ENCODE measurements at regions not wholly inside any gene's neighbourhood (a gene's known extent, or its start where the extent isn't known, plus 50 kb on each side); places are given as distances from the start of the nearest gene placed in this dataset.
A peak's percentile ranks its signal among the peaks of the same experiment; 100 is the strongest.
"Not testable (repeated sequence)": the region's sequence is repeated elsewhere in the genome, so short reads cannot be mapped to it uniquely, and the experiment has no call there.

DNA sequence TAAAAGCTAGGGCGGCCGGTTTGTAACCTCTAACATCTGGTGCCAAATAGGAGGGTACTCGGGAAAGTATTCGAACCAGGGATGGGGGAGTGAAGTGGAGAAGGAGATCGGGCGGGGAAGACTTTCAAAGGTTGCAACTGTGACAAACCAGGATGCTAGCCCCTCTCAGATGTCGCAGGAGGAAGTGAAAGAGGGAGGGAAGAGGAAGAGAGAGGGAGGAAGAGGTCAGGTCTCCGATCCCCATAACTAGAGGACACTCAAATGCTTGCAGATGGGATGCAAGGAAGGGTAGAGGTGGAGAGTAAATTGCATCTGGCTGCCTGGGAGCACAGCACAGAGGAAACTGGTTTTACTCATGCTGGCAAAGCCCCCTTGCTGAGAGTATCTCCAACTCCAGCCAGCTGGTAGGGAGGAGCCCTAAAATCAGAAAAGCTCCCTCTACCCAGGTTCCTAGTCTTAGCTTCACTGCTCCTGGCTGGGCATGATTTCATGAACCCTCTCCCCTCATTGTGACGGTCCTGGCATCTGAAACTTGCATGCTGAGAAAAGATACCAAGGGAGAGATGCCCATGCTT, 696.7 kb upstream of the TBX3 start:
- no peak for DNase-seq

DNA sequence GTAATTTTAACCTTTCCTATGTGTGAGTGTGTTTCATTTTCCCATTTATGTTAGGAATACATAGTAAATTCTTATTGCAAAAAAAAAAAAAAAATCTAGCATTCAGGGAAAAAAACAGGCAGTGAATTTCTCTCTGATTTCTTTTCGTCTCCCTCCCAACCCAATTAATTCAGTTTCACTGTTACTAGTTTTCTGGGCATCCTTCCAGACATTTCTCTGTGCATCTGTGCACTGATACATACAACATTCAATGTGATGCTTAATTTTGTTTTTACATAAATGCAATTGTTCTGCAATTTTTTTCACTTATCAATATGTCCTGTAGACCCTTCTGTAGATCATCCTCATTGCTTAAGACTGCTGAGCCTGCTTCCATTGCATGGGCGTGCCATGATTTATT, 694.3 kb upstream of the TBX3 start:
- no peak for DNase-seq

DNA sequence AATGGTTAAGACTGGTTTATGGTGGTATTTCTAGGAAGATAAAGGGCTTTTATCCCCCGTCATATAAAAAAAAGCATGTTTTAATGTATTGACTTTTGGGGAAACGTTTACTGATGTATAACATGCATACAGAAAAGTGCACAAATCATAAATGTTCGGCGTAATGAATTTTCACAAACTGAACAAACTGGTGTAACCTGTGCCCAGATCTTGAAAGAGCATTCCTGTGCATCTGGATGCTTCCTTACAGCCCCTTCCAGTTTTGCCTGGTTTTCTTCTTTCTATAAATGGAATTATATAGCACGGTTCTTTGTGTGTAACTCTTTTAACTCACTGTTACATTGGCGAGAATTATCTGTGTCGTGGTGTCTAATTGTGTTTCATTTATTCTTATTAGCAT, 693.8 kb upstream of the TBX3 start:
- no peak for DNase-seq

DNA sequence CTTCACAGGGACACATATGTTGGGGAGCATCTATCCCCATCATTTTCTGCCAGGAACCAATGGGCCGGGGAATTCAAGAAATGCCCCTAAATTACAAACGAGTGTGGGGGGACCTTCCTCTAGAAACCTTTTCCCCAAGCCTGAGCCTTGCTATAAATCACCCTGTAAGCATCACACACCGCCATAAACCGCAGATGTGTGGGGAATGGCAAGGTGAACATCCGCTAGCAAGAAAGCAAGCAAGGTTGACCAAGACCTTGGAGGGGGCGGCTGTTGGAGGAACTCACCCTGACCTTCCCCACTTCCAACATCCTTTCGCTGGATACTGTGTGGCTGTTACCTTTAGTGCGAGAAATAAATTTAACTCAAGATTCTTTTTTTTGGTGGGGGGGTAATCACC, 693.3 kb upstream of the TBX3 start:
- DNase-seq = no peak

DNA sequence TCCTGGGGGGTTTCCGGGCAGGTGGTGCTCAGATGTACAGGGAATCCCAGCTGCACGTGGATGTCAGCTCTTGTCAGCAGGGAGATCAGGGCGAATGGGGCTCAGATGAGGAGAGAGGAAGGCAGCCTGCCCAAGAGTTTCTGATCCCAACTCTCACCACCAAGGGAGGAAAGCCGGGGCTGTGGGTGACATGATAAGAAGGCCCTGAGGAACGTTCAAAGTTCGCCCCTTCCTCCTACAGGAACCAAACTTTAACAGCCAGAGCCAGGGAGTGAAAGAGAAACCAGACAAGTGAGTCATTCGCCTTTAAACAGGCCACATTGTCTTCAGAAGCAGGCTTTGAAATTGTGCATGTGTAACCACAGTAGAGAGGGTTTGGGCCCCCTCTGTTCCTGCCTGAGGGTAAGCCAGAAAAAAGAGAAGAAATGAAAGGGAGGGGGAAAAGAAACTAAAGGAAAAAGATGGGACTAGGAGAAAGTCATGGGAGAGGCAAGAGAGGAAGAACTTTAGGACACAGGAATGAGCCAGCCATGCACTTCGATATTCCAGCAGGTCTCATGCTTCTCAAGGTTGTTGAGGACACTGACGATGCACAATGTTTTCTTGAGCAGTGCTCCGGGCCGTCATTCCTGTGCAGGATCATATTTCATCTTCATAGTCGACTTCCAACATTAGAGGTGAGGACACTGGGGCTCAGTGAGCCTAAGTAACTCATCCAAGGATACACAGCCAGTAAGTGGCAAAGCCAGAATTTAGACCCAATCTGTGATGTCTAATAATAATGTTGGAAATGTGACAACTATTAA, 691.4 kb upstream of the TBX3 start:
- no peak for DNase-seq

DNA sequence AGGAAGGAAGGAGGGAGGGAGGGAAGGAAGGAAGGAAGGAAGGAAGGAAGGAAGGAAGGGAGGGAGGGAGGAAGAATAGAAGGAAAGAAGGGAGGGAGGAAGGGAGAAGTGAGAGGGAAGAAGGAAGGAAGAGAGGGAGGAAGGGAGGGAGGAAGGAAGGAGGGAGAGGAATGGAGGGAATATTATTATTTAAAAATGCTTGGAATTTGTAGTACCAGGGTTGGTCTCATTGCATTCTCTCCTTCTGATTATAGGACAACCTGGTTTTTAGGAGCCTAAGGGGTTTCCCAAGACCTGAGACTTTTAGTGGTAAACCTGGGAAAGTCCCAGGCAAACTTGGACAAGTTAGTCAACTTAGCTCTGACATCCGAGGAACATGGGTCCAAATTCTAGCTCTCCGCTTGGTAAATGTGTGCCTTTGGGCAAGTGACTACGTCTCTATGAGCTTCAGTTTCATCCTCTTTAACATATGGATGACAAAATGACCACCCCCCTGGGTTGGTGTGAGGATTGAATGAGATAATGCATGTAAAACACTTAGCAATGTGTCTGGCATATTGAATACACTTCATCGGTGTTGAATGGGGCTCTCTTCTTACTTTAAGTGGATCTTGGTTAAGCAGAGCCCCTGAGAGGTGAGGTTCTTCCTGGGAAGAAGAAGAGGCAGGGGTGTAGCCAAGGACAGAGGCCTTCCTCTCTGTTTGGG, 690.7 kb upstream of the TBX3 start:
- DNase-seq = no peak

DNA sequence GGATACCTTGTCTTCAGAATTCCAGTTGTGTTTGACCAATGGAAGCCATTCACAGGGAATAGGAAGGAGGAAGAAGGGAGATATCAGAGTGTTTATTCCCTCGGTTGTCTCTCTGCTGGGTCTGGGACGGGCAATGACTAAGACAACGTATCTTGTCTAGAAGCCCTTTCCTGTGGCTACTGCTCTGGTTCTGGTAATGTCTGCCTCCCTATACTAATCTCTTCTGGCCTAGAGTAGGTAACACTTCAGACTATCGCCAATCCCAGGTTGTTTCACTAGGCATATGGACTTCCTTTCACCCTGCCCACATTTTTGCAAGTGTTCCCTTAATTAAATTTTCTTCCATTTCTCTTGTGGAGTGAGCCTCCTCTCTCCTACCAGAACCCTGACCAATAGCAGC, 687.7 kb upstream of the TBX3 start:
- DNase-seq = no peak

DNA sequence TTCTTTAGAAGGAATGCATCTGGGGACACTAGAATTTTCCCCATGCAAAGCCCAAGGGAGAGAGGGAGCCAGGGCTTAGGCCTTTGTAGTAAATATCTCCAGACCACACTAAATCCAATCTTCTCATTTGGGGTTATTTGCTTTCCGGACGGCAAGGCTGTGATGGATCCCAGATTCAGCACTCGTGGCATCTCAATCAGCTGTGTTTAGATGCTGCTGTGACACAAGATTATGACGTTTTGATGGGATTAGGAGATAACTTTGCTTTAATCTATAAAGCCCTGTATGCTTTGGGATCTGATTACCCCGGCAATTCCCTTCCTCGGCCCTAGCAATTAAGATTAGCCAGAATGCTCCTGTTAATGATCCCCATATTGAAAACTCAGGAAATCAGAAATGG, 686.7 kb upstream of the TBX3 start:
- no peak for DNase-seq

DNA sequence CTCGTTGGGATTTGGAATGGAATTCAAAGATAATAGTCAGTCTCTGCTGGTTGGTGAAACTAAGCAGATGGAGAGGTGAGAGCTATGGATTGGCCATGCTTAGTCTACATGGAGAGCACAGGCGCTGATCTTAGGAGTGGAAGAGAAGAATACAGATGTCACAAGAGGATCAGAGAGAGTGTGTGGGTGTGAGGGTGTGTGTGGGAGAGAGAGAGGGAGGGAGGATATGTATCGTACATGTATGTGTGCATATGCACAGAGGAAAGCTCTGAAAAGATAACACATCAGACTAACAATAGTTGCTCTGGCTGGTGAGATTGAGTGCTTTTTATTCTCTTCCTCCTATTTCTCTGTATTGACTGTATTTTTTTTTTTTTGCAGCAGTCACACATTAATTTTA, 686.2 kb upstream of the TBX3 start:
- no peak for DNase-seq

DNA sequence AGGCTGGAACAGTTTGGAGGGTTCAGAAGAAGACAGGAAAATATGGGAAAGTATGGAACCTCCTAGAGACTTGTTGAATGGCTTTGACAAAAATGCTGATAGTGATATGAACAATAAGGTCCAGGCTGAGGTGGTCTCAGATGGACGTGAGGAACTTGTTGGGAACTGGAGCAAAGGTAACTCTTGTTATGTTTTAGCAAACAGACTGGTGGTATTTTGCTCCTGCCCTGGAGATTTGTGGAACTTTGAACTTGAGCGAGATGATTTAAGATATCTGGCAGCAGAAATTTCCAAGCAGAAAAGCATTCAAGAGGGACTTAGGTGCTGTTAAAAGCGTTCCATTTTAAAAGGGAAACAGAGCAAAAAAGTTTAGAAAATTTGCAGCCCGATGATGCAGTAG, 682.3 kb upstream of the TBX3 start:
- DNase-seq = not testable (repeated sequence)

DNA sequence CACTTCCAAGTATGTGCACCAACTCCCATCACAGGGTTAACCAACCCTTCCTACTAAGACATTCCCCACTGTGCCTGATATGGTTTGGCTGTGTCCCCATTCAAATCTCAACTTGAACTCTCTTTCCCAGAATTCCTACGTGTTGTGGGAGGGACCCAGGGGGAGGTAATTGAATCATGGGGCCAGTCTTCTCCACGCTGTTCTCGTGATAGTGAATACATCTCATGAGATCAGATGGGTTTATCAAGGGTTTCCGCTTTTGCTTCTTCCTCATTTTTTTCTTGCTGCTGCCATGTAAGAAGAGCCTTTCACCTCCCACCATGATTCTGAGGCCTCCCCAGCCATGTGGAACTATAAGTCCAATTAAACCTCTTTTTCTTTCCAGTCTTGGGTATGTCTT, 681.8 kb upstream of the TBX3 start:
- DNase-seq = not testable (repeated sequence)

DNA sequence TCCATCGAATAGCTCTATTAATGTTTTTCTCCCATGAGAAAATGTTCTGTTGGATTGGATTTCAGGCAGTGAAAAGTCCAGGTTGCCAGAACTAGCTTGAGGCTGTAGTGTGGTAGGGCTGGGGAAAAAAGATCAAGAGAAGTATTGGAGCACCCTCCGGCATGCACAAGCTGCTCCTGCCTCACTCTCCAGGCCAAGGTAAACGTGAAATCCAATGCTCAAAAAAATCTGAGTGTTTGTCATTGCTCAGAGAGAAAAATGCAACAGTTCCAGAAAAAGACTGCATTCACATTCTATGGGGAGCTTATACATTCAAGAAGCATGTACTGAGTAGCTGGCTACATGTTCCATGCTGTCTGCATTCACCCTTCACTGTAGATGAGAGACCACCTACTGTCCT, 680.9 kb upstream of the TBX3 start:
- DNase-seq = no peak

DNA sequence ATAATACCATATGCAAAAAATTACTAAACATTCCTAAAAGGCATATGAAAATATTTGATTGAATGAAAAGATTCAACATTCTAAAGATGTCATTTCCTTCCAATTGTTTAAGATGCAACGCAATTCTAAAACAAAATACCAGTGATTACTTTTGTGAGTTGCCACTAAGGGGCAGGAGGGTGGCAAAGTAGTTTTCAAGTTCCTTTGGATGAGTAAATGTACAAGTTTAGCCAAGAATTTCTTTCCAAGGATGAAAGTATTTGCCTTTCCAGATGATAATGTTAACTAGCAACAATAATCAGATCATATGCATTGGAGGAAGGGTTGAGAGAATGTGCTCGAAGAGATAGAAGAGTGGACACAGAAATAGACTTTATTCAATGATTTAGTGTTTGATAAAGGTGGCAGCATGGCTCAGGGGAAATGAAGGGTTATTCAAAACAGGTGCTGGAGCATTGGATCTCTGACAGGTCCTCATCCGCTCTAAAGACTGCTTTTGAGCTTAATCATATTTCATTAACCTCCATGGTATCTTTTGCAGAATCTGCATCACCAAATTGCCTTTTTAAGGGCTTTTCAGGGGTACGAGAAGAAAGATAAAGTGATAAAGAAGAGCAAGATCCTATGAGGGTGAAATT, 678.5 kb upstream of the TBX3 start:
- DNase-seq = no peak

DNA sequence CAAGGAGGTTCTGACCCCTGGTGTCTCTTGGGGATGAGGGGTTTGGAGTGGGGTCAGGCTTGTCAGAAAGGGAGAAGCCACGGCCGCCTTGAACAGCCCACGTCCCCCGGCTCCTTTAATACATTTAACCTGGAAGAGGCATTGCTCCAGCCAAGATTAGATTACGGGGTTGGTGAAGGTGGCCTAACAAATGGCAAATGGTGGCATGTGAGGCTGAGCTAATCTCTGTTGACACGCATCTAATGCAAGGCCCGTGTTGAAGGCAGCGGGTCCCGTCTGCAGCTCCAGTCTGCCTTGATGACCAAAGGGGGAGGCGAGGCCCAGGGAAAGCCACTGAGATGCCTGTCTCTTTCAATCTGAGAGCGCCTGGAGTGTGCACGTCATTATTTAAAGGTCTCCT, 673.7 kb upstream of the TBX3 start:
- no peak for DNase-seq

DNA sequence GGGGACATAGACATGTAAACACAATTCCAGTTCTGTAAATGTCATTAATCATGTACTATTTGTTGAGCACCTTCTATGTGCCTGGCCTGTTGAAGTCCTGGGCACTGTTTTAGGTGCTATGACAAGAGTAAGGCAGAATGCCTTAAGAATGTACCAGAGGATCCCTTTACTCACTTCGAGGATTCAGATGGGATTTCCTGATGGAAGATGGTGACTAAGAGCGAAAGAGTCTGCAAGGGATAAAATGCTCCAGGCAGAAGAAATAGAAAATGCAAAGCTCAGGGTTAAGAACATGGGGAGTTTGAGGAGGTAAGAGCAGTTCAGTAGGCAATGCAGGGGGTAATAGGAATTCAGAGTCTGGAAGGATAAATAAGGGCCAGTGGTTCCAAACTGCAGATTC, 671.3 kb upstream of the TBX3 start:
- no peak for DNase-seq

DNA sequence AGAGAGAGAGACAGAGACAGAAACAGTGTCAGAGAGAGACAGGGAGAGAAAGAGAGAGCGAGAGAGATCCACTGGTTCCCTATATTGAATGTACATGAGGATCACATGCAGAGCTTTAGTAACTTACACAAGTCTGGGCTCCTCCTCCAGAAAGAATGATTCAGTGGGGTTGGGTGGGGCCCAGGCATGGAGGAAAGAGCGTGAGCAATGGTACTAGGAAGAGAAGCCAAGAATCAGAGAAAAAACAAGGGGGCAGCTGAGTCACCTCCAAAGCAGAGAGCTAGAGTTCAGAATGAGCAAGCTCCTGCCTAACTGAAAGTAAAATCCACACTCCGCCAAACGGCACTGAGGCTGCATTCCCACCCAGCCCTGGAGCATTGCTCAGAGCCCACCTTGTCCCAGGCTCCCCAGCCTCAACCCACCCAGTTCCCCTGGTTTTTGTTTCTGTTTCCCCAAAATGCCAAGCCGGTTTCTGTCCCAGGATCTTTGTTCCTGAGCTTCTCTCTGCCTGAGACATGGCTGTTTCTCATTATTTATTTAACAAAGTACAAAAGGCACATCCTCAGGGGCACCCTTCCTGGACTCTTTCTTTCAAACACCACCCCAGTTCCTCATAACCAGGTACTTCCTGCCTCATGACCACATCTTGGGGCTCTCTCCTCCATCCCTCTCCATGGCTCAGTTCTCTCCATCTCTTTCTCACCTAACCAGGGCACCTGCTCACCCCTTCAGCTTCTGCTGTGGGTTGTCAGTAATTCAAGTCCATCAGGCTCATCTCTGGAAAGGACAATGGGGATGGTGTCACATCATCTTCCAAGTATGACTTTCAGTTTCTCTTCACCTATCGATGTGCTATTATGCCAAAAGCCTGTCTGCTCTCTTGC, 670.3 kb upstream of the TBX3 start:
- DNase-seq = no peak

DNA sequence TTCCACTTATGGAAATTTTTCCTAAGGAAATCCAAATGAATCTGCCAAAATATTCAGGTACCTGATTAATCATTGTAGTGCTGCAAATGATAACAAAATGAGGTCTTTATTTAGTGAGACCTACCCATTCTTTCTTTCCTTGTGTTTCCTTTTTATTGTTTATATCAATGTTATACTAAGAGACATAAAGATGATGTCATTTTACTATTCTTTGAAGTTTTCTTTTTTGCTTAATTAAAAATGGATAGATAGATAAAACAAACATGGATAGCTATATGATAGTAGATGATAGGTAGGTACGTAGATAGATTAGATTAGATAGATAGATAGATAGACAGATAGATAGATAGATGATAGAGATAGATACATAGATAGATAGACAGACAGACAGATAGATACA, 669.5 kb upstream of the TBX3 start:
- DNase-seq = no peak

DNA sequence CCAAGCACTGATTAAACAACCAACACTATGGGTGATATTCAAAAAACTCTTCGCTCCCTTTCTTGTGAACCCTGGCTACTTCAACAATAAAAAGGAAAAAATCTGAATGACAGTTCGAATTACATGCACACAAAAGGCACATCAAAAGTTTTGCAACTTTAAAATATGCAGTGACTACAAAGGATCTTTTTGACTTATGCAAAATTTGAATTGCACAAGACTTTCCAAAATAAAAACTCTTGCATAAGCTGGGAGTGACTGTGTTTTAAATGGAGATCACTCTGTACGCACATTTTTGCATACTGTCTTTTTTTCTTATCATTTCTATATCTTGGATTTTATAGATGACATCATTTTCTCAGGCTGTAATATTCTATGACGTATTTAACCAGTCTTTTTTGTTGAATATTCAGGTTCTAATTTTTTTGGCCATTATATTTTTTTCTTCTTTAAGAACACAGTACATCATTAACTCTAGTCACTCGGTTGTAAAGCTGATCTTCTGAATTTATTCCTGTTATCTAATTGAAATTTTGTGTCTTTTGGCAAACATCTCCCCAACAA, 667.6 kb upstream of the TBX3 start:
- no peak for DNase-seq

DNA sequence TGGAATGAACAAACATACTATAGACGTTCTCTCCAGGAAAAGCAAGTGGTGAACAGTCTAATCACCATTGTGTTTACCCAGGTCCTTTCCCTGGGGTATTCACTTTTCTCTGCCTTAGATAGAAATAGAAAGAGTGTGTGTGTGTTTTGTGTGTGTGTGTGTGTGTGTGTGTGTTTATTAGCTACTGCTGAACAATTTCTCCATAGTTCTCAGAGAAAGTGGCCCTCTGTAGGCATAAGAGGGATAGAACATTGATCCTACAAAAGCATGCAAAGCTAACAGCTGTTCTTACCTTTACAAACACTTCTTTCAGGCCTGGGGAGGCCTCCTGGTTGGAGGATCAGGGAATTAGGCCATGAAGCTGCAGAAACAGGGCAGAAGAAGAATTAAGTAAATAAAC, 665.7 kb upstream of the TBX3 start:
- DNase-seq = no peak

DNA sequence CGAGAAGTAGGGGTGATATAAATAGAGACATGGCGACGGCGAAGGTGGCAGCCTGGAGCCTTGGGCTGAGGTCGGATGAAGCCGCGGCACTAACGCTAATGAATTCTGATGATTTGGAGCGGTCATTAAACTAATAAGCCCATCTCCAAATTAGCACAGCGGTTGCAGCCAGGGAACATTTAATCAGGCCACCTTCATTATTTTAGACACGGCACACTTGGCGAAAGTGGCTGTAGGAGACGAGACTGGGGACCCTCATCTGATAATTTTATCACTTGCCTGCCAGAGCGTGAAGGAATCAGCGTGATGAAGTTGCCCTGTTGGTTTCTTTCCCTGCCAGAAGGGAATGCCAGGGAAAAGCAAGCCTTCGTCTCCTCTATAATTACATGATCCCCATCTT, 664.3 kb upstream of the TBX3 start:
- DNase-seq = peak; percentile 81

DNA sequence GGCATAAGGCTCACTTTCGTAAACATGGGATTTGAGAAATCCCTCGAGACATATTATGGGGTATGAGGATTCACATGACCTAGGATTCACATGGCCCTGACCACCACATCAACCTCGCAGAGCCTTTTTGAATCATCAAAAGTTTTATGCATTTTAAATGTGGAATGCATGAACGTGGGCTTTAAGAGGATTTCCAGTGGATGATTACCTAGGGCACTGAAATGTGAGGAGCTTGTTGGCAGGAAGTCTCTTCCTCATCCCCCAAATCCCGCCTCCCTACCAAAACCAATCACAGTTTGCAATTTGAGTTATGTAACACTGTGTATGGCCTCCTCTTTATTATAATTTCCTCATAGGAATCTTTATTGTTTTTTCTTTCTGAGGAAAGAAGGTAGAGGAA, 659.6 kb upstream of the TBX3 start:
- DNase-seq = no peak

DNA sequence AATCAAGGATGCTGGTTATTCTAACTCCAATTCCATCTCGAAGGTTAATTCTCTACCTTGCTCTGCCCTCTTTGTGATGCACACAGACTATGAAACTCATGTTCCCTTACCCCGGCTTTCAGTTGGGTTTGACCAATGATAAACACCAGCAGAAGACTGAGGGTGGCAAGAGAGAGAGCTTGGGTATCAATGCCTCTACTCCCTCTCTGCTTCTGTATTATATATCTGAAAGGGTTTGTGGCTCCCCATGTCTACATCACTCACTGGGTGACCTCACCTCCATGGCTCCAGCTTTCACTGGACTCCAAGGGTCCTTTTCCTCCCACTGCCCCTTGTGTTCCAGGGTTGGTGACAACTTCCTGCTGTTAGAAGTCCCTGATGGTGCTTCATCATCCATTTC, 659.0 kb upstream of the TBX3 start:
- no peak for DNase-seq

DNA sequence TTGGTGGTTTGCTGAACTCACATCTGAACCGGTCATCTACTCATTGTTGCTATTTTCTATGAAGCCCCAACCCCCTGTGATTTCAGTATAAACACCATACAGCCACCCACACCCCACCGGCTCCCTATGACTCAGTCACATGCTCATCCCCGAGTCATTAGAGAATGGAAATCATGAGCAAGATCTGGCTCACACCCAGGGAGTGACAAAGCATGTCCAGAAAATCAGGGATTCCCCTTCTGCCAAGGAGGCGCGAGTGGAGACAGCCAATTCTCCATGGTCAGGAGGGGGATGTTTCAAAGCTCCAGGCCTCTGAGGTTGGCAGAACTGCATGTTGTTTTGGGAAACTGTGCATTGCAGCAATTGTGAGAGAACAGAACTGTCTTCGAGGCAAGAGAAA, 657.5 kb upstream of the TBX3 start:
- DNase-seq = peak; percentile 70

Measured in eye (tissue), 1 donor.